H1 (cell line): ENCODE measurements at regions not wholly inside any gene's neighbourhood (a gene's known extent, or its start where the extent isn't known, plus 50 kb on each side); places are given as distances from the start of the nearest gene placed in this dataset.

ENCODE experiments used
- CTCF ChIA-PET: fragments of 300-600 bp; sonication (Branson Sonifier 250); formaldehyde crosslinking; loops from one replicate; lab custom pipeline; 2021; ENCODE audit not compliant: partially characterized antibody; lab: Charles Lee
- POLR2A ChIA-PET: fragments of 300-600 bp; sonication (Branson Sonifier 250); formaldehyde crosslinking; loops from one replicate; lab custom pipeline; 2021; ENCODE audit warnings: inconsistent platforms; ENCODE audit not compliant: partially characterized antibody; lab: Charles Lee
- DNase-seq, 2 experiments: peaks; one replicate each; pipeline versions ENCODE4 v3.0.0 to v3.0.0-alpha.2; 2010 to 2022; ENCODE audit warnings: low spot score in 2 of 2, low read depth in 1 of 2, mixed read lengths in 1 of 2
- FAIRE-seq: peaks from 2 replicates; lab custom pipeline; 2011; peaks lifted over from hg19 to GRCh38; lab: Jason Lieb, UNC
- H2AFZ ChIP-seq: 2 replicates; pipeline ENCODE4 v1.8.1; 2012; ENCODE audit warnings: low read length, inconsistent platforms
- H2AK5ac ChIP-seq: 2 replicates; pipeline ENCODE4 v1.6.1; 2013; ENCODE audit warnings: low read depth, low read length
- H2BK120ac ChIP-seq: replicated peaks from 2 replicates; pipeline ENCODE3; 2013; ENCODE audit warnings: low read depth, low read length, inconsistent platforms
- H2BK12ac ChIP-seq: 2 replicates; pipeline ENCODE4 v1.6.1; 2013; ENCODE audit warnings: low read depth, low read length
- H2BK15ac ChIP-seq: 2 replicates; pipeline ENCODE4 v1.6.1; 2013; ENCODE audit warnings: low read length
- H2BK20ac ChIP-seq: 2 replicates; pipeline ENCODE4 v1.6.1; 2013; ENCODE audit warnings: low read length
- H2BK5ac ChIP-seq: 2 replicates; pipeline ENCODE4 v1.6.1; 2013; ENCODE audit warnings: low read depth, low read length
- H3K14ac ChIP-seq: 2 replicates; pipeline ENCODE4 v1.6.1; 2013; ENCODE audit warnings: inconsistent platforms; ENCODE audit not compliant: insufficient read length
- H3K18ac ChIP-seq: 2 replicates; pipeline ENCODE4 v1.6.1; 2013; ENCODE audit warnings: low read length; ENCODE audit errors: extremely low read depth
- H3K23ac ChIP-seq: 2 replicates; pipeline ENCODE4 v1.6.1; 2013; ENCODE audit warnings: inconsistent platforms; ENCODE audit not compliant: insufficient read length
- H3K23me2 ChIP-seq: 2 replicates; pipeline ENCODE4 v1.6.1; 2013; ENCODE audit warnings: low read depth, low read length
- H3K27ac ChIP-seq: 2 replicates; pipeline ENCODE4 v1.6.1; 2011; ENCODE audit warnings: low read depth, low read length, inconsistent platforms
- H3K27me3 ChIP-seq, 4 experiments: replicated peaks in 1 of 4; 1 replicate in 1 of 4; 2 replicates in 3 of 4; pipeline versions ENCODE4 v1.6.1 to v1.8.1; 2011 to 2013; ENCODE audit warnings: low read length in 3 of 4, mild to moderate bottlenecking in 3 of 4, inconsistent platforms in 2 of 4, mixed read lengths in 2 of 4, moderate library complexity in 1 of 4; ENCODE audit not compliant: control insufficient read depth in 3 of 4, insufficient read depth in 3 of 4; ENCODE audit errors: extremely low read depth in 1 of 4
- H3K36me3 ChIP-seq, 4 experiments: 2 replicates each; pipeline versions ENCODE4 v1.6.1 to v1.8.1; 2011 to 2013; ENCODE audit warnings: mild to moderate bottlenecking in 4 of 4, low read length in 3 of 4, moderate library complexity in 2 of 4, control low read depth in 1 of 4, inconsistent platforms in 1 of 4; ENCODE audit not compliant: insufficient read depth in 4 of 4, control insufficient read depth in 2 of 4
- H3K4ac ChIP-seq: replicated peaks from 2 replicates; pipeline ENCODE3; 2013; ENCODE audit warnings: low read length, low read depth, mixed read lengths, inconsistent platforms; ENCODE audit not compliant: insufficient read length
- H3K4me1 ChIP-seq, 4 experiments: replicated peaks in 1 of 4; 1 replicate in 1 of 4; 2 replicates in 3 of 4; pipeline versions ENCODE4 v1.6.1 to v1.8.1; 2011 to 2013; ENCODE audit warnings: low read length in 3 of 4, inconsistent platforms in 2 of 4, mixed read lengths in 1 of 4; ENCODE audit not compliant: insufficient read depth in 4 of 4, control insufficient read depth in 3 of 4
- H3K4me2 ChIP-seq, 2 experiments: 2 replicates each; pipeline versions ENCODE4 v1.6.1 to v1.8.1; 2011 to 2013; ENCODE audit warnings: low read depth in 2 of 2, low read length in 2 of 2, control low read depth in 1 of 2, inconsistent platforms in 1 of 2, mild to moderate bottlenecking in 1 of 2; ENCODE audit not compliant: insufficient read depth in 1 of 2
- H3K4me3 ChIP-seq, 4 experiments: fragments of 200-600, 300-600 bp in 1 of 4; sonication (generic), shearing (Covaris generic), sonication (Bioruptor Twin) in 1 of 4; 2 replicates each; pipeline versions ENCODE4 v1.5.1 to v1.8.1; 2011 to 2016; ENCODE audit warnings: low read length in 4 of 4, low read depth in 3 of 4, control low read depth in 2 of 4, inconsistent platforms in 2 of 4, mild to moderate bottlenecking in 2 of 4, mixed read lengths in 1 of 4, moderate library complexity in 1 of 4; ENCODE audit not compliant: insufficient read depth in 2 of 4; ENCODE audit errors: extremely low read depth in 1 of 4
- H3K56ac ChIP-seq: replicated peaks from 2 replicates; pipeline ENCODE3; 2013; ENCODE audit warnings: low read depth, mild to moderate bottlenecking, mixed read lengths, low read length, inconsistent platforms; ENCODE audit not compliant: insufficient read length
- H3K79me1 ChIP-seq: 2 replicates; pipeline ENCODE4 v1.6.1; 2013; ENCODE audit warnings: low read depth, low read length, control low read depth
- H3K79me2 ChIP-seq, 2 experiments: 2 replicates each; pipeline versions ENCODE4 v1.6.1 to v1.8.1; 2012 to 2013; ENCODE audit warnings: low read length in 2 of 2, mild to moderate bottlenecking in 2 of 2, inconsistent platforms in 1 of 2; ENCODE audit not compliant: insufficient read depth in 2 of 2, control insufficient read depth in 1 of 2
- H3K9ac ChIP-seq, 4 experiments: replicated peaks in 1 of 4; 1 replicate in 1 of 4; 2 replicates in 3 of 4; pipeline versions ENCODE4 v1.6.1 to v1.8.1; 2011 to 2013; ENCODE audit warnings: low read depth in 3 of 4, low read length in 3 of 4, control low read depth in 2 of 4, mild to moderate bottlenecking in 2 of 4, moderate library complexity in 2 of 4, inconsistent platforms in 1 of 4; ENCODE audit errors: extremely low read depth in 1 of 4
- H3K9me3 ChIP-seq, 2 experiments: 2 replicates each; pipeline versions ENCODE4 v1.6.1 to v1.8.1; 2012 to 2013; ENCODE audit warnings: mild to moderate bottlenecking in 2 of 2, moderate library complexity in 2 of 2, control low read depth in 1 of 2, inconsistent platforms in 1 of 2, low read depth in 1 of 2, low read length in 1 of 2, mixed read lengths in 1 of 2; ENCODE audit not compliant: insufficient read depth in 2 of 2
- H4K20me1 ChIP-seq, 2 experiments: replicated peaks in 1 of 2; 2 replicates each; pipeline versions ENCODE3 to v1.8.1; 2011 to 2013; ENCODE audit warnings: inconsistent platforms in 2 of 2, low read length in 2 of 2, mild to moderate bottlenecking in 1 of 2; ENCODE audit not compliant: insufficient read depth in 2 of 2, control insufficient read depth in 1 of 2
- H4K5ac ChIP-seq: 2 replicates; pipeline ENCODE4 v1.6.1; 2013; ENCODE audit warnings: low read length, low read depth, mixed read lengths, inconsistent platforms; ENCODE audit not compliant: insufficient read length
- H4K8ac ChIP-seq: 2 replicates; pipeline ENCODE4 v1.8.0; 2013; ENCODE audit warnings: mild to moderate bottlenecking, moderate library complexity, low read length, inconsistent platforms; ENCODE audit not compliant: insufficient read depth; ENCODE audit errors: extremely low read depth
- H4K91ac ChIP-seq: replicated peaks from 2 replicates; pipeline ENCODE3; 2013; ENCODE audit warnings: low read length, mixed read lengths, inconsistent platforms; ENCODE audit not compliant: insufficient read length
- E2F6 ChIP-seq: IDR thresholded peaks from 2 replicates; pipeline ENCODE4 v1.6.1; 2012; ENCODE audit warnings: inconsistent platforms
- NRF1 ChIP-seq: IDR thresholded peaks from 2 replicates; pipeline ENCODE4 v1.6.1; 2011; ENCODE audit warnings: mild to moderate bottlenecking, low read depth, low read length, improper control_type of control experiment
- WGBS, 2 experiments: shearing (Covaris generic) in 1 of 2; methylation state at CpG; one replicate each; pipeline versions ENCODE4 v1.1.6 to v1.1.7; 2013 to 2015; ENCODE audit warnings: low lambda C conversion rate in 2 of 2, mixed read lengths in 2 of 2, inconsistent platforms in 1 of 2, low coverage in 1 of 2, missing lambda C conversion rate in 1 of 2; ENCODE audit not compliant: insufficient replicate concordance in 2 of 2, insufficient coverage in 1 of 2, insufficient read length in 1 of 2; ENCODE audit errors: extremely low coverage in 1 of 2, missing lambda C conversion rate in 1 of 2; 5-methylcytosine and 5-hydroxymethylcytosine counted together

DNA sequence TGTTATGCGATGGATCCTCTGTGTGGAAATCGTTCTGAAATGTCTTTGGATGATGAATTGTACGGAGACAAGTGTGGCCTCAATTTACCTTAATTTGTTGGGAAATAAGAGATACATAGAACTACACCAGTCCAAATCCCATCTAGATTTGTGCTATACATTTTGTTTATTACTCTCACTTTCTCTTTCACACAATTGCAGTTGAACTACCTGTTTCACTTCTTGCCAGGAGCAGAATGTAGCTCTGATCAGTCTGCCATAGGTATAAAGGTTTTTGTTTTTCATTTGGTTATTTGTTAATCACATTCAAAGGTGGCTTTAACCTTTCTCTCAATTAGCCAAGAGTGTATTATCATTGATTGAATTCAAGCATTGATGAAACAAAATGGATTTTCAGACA, 268.2 kb downstream of the SNAPC1 start:
- H3K9me3 ChIP-seq, result no peaks in the 10 kb centered on the region
- no peak overlapping the region for H3K4ac ChIP-seq
- H2BK120ac ChIP-seq, result no peak overlapping the region
- no peak overlapping the region for H3K27ac ChIP-seq
- no peak overlapping the region for H3K18ac ChIP-seq
- no peaks in the 10 kb centered on the region for H3K79me1 ChIP-seq
- H3K36me3 ChIP-seq, result no peaks in the 10 kb centered on the region
- ChIA-PET POLR2A (no interaction called here), CTCF (interaction anchor here (0.5 kb wide), 1 partner anchor 14 kb away, joined by 4 read pairs; no protein-coding TSS in a partner anchor)
- no peak overlapping the region for H3K14ac ChIP-seq
- H2AFZ ChIP-seq, result no peak overlapping the region
- no peak overlapping the region for H3K4me3 ChIP-seq
- no peak for TF ChIP-seq E2F6
- TF ChIP-seq NRF1, result no peak
- no peak overlapping the region for H2BK12ac ChIP-seq
- H3K9ac ChIP-seq, result no peak overlapping the region
- H4K91ac ChIP-seq, result no peak overlapping the region
- WGBS, 2 experiments, result 66% methylated on average over 3 of the region's 3 CpGs; no CpG with 5 or more reads in 1 of the 2 experiments
- peaks cover 0 to 1% (median 0%) of the 10 kb centered on the region in 4 experiments; a peak in 1 of 7 replicates for H3K27me3 ChIP-seq
- no peak overlapping the region for H2BK5ac ChIP-seq
- no peak overlapping the region for H4K8ac ChIP-seq
- no peak for FAIRE-seq
- H3K79me2 ChIP-seq, result no peaks in the 10 kb centered on the region
- no peak overlapping the region for H2AK5ac ChIP-seq
- DNase-seq, result no peak
- H3K56ac ChIP-seq, result no peak overlapping the region
- H4K20me1 ChIP-seq, result no peaks in the 10 kb centered on the region
- H2BK20ac ChIP-seq, result no peak overlapping the region
- no peak overlapping the region for H2BK15ac ChIP-seq
- no peaks in the 10 kb centered on the region for H3K4me1 ChIP-seq
- no peaks in the 10 kb centered on the region for H3K23me2 ChIP-seq
- H4K5ac ChIP-seq, result no peak overlapping the region
- no peak overlapping the region for H3K4me2 ChIP-seq
- H3K23ac ChIP-seq, result no peak overlapping the region
